B cell (primary cell): ENCODE measurements at regions not wholly inside any gene's neighbourhood (a gene's known extent, or its start where the extent isn't known, plus 50 kb on each side); places are given as distances from the start of the nearest gene placed in this dataset.

ENCODE experiments used
- ATAC-seq: fragments of 200-7000 bp; cut with Tn5 transposase; one replicate; pipeline ENCODE4 v1.10.0; 2021; ENCODE audit warnings: low read depth, mild to moderate bottlenecking, moderate number of reproducible peaks, moderate library complexity
- CTCF ChIA-PET: fragments of 350-600 bp; sonication (Branson Sonifier 250); formaldehyde crosslinking; loops from one replicate; lab custom pipeline; 2021; ENCODE audit warnings: antibody characterized with exemption, inconsistent platforms; lab: Charles Lee
- POLR2A ChIA-PET: fragments of 350-600 bp; sonication (Branson Sonifier 250); formaldehyde crosslinking; loops from one replicate; lab custom pipeline; 2021; ENCODE audit warnings: antibody characterized with exemption; lab: Charles Lee
- DNase-seq: peaks from one replicate; pipeline ENCODE4 v3.0.0; 2013
- H2AFZ ChIP-seq: 2 replicates; pipeline ENCODE4 v1.6.1; 2012; ENCODE audit warnings: mild to moderate bottlenecking, low read depth, low read length; ENCODE audit not compliant: insufficient read depth, poor library complexity, severe bottlenecking
- H3K27ac ChIP-seq, 2 donors: 1 replicate in 1 of 2; 2 replicates in 1 of 2; pipeline ENCODE4 v1.5.1; 2012 to 2013; ENCODE audit warnings: low read length in 2 of 2, mild to moderate bottlenecking in 2 of 2, moderate library complexity in 1 of 2
- H3K27me3 ChIP-seq, 4 experiments: fragments of 200-600 bp in 1 of 4; sonication (generic) in 1 of 4; replicated peaks in 1 of 4; 1 replicate in 2 of 4; 2 replicates in 2 of 4; pipeline versions ENCODE4 v1.6.1 to v1.7.0; 2013 to 2016; ENCODE audit warnings: low read length in 3 of 4, mild to moderate bottlenecking in 2 of 4, mixed read lengths in 1 of 4, moderate library complexity in 1 of 4; ENCODE audit not compliant: insufficient read depth in 4 of 4, control insufficient read depth in 3 of 4; ENCODE audit errors: control extremely low read depth in 1 of 4
- H3K36me3 ChIP-seq, 2 experiments: replicated peaks in 1 of 2; 1 replicate in 1 of 2; 2 replicates in 1 of 2; pipeline versions ENCODE4 v1.6.1 to v1.7.1; 2013; ENCODE audit warnings: low read length in 1 of 2; ENCODE audit not compliant: insufficient read depth in 2 of 2, control insufficient read depth in 1 of 2; ENCODE audit errors: control extremely low read depth in 1 of 2, extremely low read depth in 1 of 2
- H3K4me1 ChIP-seq, 2 donors: fragments of 200-600 bp in 1 of 2; sonication (generic) in 1 of 2; 1 replicate in 1 of 2; 2 replicates in 1 of 2; pipeline versions ENCODE4 v1.5.1 to v1.6.1; 2013 to 2017; ENCODE audit warnings: low read length in 2 of 2; ENCODE audit not compliant: control insufficient read depth in 2 of 2, insufficient read depth in 2 of 2
- H3K4me2 ChIP-seq: replicated peaks from 2 replicates; pipeline ENCODE3; 2012; ENCODE audit warnings: mild to moderate bottlenecking, low read depth, low read length; ENCODE audit not compliant: poor library complexity, severe bottlenecking
- H3K4me3 ChIP-seq, 5 experiments: fragments of 200-600 bp in 1 of 5; sonication (generic) in 1 of 5; 1 replicate in 3 of 5; 2 replicates in 2 of 5; pipeline versions ENCODE4 v1.5.1 to v1.7.0; 2011 to 2016; ENCODE audit warnings: low read length in 4 of 5, mild to moderate bottlenecking in 4 of 5, low read depth in 2 of 5, control low read depth in 1 of 5, moderate library complexity in 1 of 5; ENCODE audit not compliant: insufficient read depth in 1 of 5; ENCODE audit errors: control extremely low read depth in 1 of 5, extremely low read depth in 1 of 5
- H3K79me2 ChIP-seq: fragments of 200-600 bp; sonication (generic); one replicate; pipeline ENCODE4 v1.6.0; 2016; ENCODE audit warnings: low read length; ENCODE audit not compliant: control insufficient read depth, insufficient read depth
- H3K9ac ChIP-seq: fragments of 200-600 bp; sonication (generic); 2 replicates; pipeline ENCODE4 v1.6.1; 2017; ENCODE audit warnings: mild to moderate bottlenecking, low read length, moderate library complexity
- H3K9me3 ChIP-seq, 3 donors: one replicate each; pipeline versions ENCODE4 v1.6.1 to v1.7.1; 2013; ENCODE audit warnings: low read length in 2 of 3; ENCODE audit not compliant: control insufficient read depth in 2 of 3, insufficient read depth in 1 of 3; ENCODE audit errors: control extremely low read depth in 1 of 3
- H4K20me1 ChIP-seq: 2 replicates; pipeline ENCODE4 v1.6.0; 2012; ENCODE audit warnings: mild to moderate bottlenecking, low read length; ENCODE audit not compliant: insufficient read depth, control insufficient read depth, poor library complexity, severe bottlenecking
- H3K27ac Mint-ChIP-seq: one replicate; pipeline ENCODE4 v1.8.0; 2021; ENCODE audit warnings: mixed read lengths
- H3K27me3 Mint-ChIP-seq: one replicate; pipeline ENCODE4 v1.8.0; 2021; ENCODE audit warnings: mixed read lengths
- H3K4me1 Mint-ChIP-seq: one replicate; pipeline ENCODE4 v1.8.0; 2021; ENCODE audit warnings: mixed read lengths
- H3K4me3 Mint-ChIP-seq: one replicate; pipeline ENCODE4 v1.8.0; 2021; ENCODE audit warnings: mixed read lengths
- H3K9me3 Mint-ChIP-seq: one replicate; pipeline ENCODE4 v1.8.0; 2022; ENCODE audit warnings: mixed read lengths; ENCODE audit not compliant: insufficient read depth
- CTCF ChIP-seq: fragments of 200-600 bp; IDR thresholded peaks from one replicate; pipeline ENCODE4 v1.8.0; 2022; ENCODE audit warnings: antibody characterized with exemption, mild to moderate bottlenecking
- EZH2 ChIP-seq: IDR thresholded peaks from 2 replicates; pipeline ENCODE4 v1.6.1; 2012; ENCODE audit warnings: borderline replicate concordance, low read depth, mild to moderate bottlenecking, moderate library complexity, low read length; ENCODE audit not compliant: insufficient read depth, poor library complexity, severe bottlenecking
- WGBS: methylation state at CpG from one replicate; pipeline ENCODE4 v1.1.5; 2013; ENCODE audit warnings: missing lambda C conversion rate; ENCODE audit not compliant: insufficient coverage; 5-methylcytosine and 5-hydroxymethylcytosine counted together
- intact Hi-C: fragments of 100-400 bp; cut with micrococcal nuclease; formaldehyde crosslinking; loops from one replicate; pipeline ENCODE4 v1.10.0; 2022

GRCh38 chr3:187536185-187536584 is 134.0 kb downstream of the SST start:
- H3K4me1 ChIP-seq, result no peaks in the 10 kb centered on the region
- H3K4me1 Mint-ChIP-seq, result no peaks in the 10 kb centered on the region
- WGBS, result no CpG with 5 or more reads among the region's 6 CpGs
- no peaks in the 10 kb centered on the region for H4K20me1 ChIP-seq
- POLR2A ChIA-PET, result interaction anchor here (0.6 kb wide), 1 partner anchor 63 kb away, joined by 6 read pairs; no protein-coding TSS in a partner anchor
- no peak overlapping the region for H3K27ac ChIP-seq
- H3K4me3 Mint-ChIP-seq, result no peak overlapping the region
- H3K4me2 ChIP-seq, result no peak overlapping the region
- no peak for TF ChIP-seq EZH2
- no peak for TF ChIP-seq CTCF
- intact Hi-C loops, result no loop called here
- peaks cover 40% of the 10 kb centered on the region for H3K27me3 Mint-ChIP-seq
- H3K4me3 ChIP-seq, result no peak overlapping the region
- no peak overlapping the region for H2AFZ ChIP-seq
- CTCF ChIA-PET, result no interaction called here
- H3K36me3 ChIP-seq, result no peaks in the 10 kb centered on the region
- no peak overlapping the region for H3K27ac Mint-ChIP-seq
- H3K27me3 ChIP-seq, result peaks cover 0 to 14% (median 9%) of the 10 kb centered on the region in 4 experiments
- H3K9ac ChIP-seq, result no peak overlapping the region
- ATAC-seq (no peak), DNase-seq (no peak)
- H3K79me2 ChIP-seq, result no peaks in the 10 kb centered on the region
- H3K9me3 ChIP-seq, result no peaks in the 10 kb centered on the region
- H3K9me3 Mint-ChIP-seq, result peaks cover 6% of the 10 kb centered on the region

- Mint-ChIP-seq H3K9me3 (peaks cover 3% of the 10 kb centered on the region), H3K4me3 (no peak overlapping the region), H3K27ac (no peak overlapping the region), H3K4me1 (no peaks in the 10 kb centered on the region), H3K27me3 (peaks cover 43% of the 10 kb centered on the region)
- intact Hi-C loops, result no loop called here
- Histone ChIP-seq H3K36me3 (no peaks in the 10 kb centered on the region), H4K20me1 (no peaks in the 10 kb centered on the region), H2AFZ (no peak overlapping the region), H3K4me1 (no peaks in the 10 kb centered on the region), H3K4me2 (no peak overlapping the region), H3K27ac (no peak overlapping the region), H3K4me3 (no peak overlapping the region), H3K27me3 (peaks cover 0 to 12% (median 7%) of the 10 kb centered on the region in 4 experiments), H3K9me3 (no peaks in the 10 kb centered on the region), H3K79me2 (no peaks in the 10 kb centered on the region), H3K9ac (no peak overlapping the region)
- POLR2A ChIA-PET, result no interaction called here
- CTCF ChIA-PET, result no interaction called here
- WGBS, result 100% methylated on average over 2 of the region's 6 CpGs
- DNase-seq (no peak), ATAC-seq (no peak)
- no peak for TF ChIP-seq EZH2
- TF ChIP-seq CTCF, result no peak
Observed at GRCh38 chr3:187533797-187534196, 136.4 kb downstream of the SST start.
